ENCODE measurements at regions not wholly inside any gene's neighbourhood (a gene's known extent, or its start where the extent isn't known, plus 50 kb on each side); places are given as distances from the start of the nearest gene placed in this dataset.

DNA sequence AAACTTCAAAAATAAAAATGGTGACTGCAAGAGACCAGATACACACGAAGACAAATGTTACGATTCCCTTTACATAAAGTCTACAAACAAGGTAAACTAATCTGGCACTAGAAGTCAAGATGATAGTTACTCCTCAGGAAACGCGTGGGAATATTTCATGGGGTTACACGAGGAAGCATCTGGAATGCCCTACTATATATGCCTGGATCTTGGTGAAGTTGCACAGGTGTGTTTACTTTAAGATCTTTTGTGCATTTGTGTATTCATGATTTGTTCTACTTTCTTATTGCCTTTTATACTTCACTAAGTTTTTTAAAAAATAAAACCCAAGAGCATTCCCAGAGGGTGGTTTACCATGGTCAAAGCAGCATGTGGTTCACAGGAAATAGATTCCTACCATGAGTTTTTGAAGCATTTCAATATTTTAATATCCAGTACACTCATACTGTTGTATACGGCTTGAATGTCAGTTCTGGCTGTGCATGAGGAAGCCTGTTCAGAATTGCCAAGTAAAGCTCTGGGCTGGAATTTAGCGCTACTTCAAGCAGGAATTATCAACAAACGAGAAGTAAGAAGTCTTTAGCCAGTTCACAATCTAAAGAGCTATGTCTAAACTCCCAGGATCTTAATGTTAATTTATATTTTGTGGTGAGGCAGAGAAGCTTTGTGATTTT, 239.8 kb upstream of the KLHL1 start:
- no peak for TF ChIP-seq EZH2 (IDR thresholded peaks at IDR 0.05; ENCODE audit: borderline replicate concordance, low read depth, low read length, severe bottlenecking)
- TF ChIP-seq, protein P1, sequence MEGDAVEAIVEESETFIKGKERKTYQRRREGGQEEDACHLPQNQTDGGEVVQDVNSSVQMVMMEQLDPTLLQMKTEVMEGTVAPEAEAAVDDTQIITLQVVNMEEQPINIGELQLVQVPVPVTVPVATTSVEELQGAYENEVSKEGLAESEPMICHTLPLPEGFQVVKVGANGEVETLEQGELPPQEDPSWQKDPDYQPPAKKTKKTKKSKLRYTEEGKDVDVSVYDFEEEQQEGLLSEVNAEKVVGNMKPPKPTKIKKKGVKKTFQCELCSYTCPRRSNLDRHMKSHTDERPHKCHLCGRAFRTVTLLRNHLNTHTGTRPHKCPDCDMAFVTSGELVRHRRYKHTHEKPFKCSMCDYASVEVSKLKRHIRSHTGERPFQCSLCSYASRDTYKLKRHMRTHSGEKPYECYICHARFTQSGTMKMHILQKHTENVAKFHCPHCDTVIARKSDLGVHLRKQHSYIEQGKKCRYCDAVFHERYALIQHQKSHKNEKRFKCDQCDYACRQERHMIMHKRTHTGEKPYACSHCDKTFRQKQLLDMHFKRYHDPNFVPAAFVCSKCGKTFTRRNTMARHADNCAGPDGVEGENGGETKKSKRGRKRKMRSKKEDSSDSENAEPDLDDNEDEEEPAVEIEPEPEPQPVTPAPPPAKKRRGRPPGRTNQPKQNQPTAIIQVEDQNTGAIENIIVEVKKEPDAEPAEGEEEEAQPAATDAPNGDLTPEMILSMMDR (IDR thresholded peaks at IDR 0.05; ENCODE audit: borderline replicate concordance, extremely low read depth, low read length, poor library complexity, severe bottlenecking), result no peak
- Histone ChIP-seq H3K79me2 (ENCODE audit: insufficient read depth, low read length) (no peaks in the 10 kb centered on the region), H3K9ac (ENCODE audit: low read depth, low read length) (no peak overlapping the region), H3K27me3 (ENCODE audit: insufficient read depth, low read length, poor library complexity) (no peaks in the 10 kb centered on the region), H3K27ac (ENCODE audit: low read length) (no peak overlapping the region), H3K9me3 (ENCODE audit: insufficient read depth, low read length, severe bottlenecking) (no peaks in the 10 kb centered on the region), H3K4me3 (ENCODE audit: low read depth in 1 of 2, low read length in 2 of 2) (no peak overlapping the region), H3K36me3 (ENCODE audit: insufficient read depth, low read length) (no peaks in the 10 kb centered on the region), H3K4me2 (ENCODE audit: insufficient read depth, low read length) (no peak overlapping the region), H2AFZ (ENCODE audit: low read depth, low read length) (no peak overlapping the region), H4K20me1 (ENCODE audit: insufficient read depth, low read length) (no peaks in the 10 kb centered on the region), H3K4me1 (ENCODE audit: insufficient read depth, low read length) (no peaks in the 10 kb centered on the region)
- DNase-seq (no peak), ATAC-seq (ENCODE audit: insufficient read depth, low read depth) (no peak)

DNA sequence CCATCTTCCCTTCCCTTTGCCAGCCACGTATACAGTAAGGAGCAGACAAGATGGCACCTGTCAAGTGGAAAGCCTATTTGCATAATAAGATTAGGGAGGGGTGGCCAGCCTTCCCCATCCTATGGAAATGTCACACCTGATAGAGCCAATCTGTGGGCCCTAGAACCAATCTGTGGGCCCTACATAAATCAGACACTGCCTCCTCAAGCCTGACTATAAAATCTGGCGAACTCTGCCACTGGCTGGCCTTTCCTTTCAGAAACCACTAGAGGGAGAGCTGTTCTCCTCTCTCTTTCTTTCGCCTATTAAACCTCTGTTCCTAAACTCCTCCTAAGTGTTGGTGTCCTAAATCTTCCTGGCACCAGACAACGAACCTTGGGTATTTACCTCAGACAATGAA, 231.5 kb upstream of the KLHL1 start:
- Histone ChIP-seq H3K9me3 (ENCODE audit: insufficient read depth, low read length, severe bottlenecking) (no peaks in the 10 kb centered on the region), H3K9ac (ENCODE audit: low read depth, low read length) (no peak overlapping the region), H3K79me2 (ENCODE audit: insufficient read depth, low read length) (no peaks in the 10 kb centered on the region), H3K4me3 (ENCODE audit: low read depth in 1 of 2, low read length in 2 of 2) (no peak overlapping the region), H3K27me3 (ENCODE audit: insufficient read depth, low read length, poor library complexity) (no peaks in the 10 kb centered on the region), H3K27ac (ENCODE audit: low read length) (no peak overlapping the region), H3K4me1 (ENCODE audit: insufficient read depth, low read length) (no peaks in the 10 kb centered on the region), H3K4me2 (ENCODE audit: insufficient read depth, low read length) (no peak overlapping the region), H3K36me3 (ENCODE audit: insufficient read depth, low read length) (no peaks in the 10 kb centered on the region), H4K20me1 (ENCODE audit: insufficient read depth, low read length) (no peaks in the 10 kb centered on the region), H2AFZ (ENCODE audit: low read depth, low read length) (no peak overlapping the region)
- TF ChIP-seq, protein P1 (IDR thresholded peaks at IDR 0.05; ENCODE audit: borderline replicate concordance, extremely low read depth, low read length, poor library complexity, severe bottlenecking), result peak; percentile 43
- TF ChIP-seq EZH2 (IDR thresholded peaks at IDR 0.05; ENCODE audit: borderline replicate concordance, low read depth, low read length, severe bottlenecking), result no peak
- ATAC-seq (ENCODE audit: insufficient read depth, low read depth) (no peak), DNase-seq (no peak)

DNA sequence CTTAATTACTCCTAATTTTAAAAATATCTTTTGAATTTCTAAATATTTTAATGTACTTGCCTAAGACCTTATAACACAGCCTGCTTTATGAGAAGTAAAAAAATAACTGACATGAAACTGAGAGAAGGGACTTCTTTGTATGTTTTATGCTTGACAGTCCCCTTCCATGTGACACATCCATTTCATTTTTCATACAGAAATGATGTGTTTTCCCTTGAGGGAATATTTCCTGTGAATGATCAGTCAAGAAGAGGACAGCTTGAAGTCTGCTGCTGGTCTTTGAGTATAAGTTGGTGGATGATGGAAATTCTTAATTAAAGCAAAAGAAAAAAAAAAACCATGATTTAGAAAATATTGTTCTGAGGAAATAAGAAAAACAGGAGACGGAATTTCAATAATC, 230.4 kb upstream of the KLHL1 start:
- H4K20me1 ChIP-seq (ENCODE audit: insufficient read depth, low read length), result no peaks in the 10 kb centered on the region
- no peaks in the 10 kb centered on the region for H3K4me1 ChIP-seq (ENCODE audit: insufficient read depth, low read length)
- H3K9me3 ChIP-seq (ENCODE audit: insufficient read depth, low read length, severe bottlenecking), result no peaks in the 10 kb centered on the region
- H3K27ac ChIP-seq (ENCODE audit: low read length), result no peak overlapping the region
- no peaks in the 10 kb centered on the region for H3K36me3 ChIP-seq (ENCODE audit: insufficient read depth, low read length)
- no peaks in the 10 kb centered on the region for H3K79me2 ChIP-seq (ENCODE audit: insufficient read depth, low read length)
- no peak overlapping the region for H3K4me3 ChIP-seq (ENCODE audit: low read depth in 1 of 2, low read length in 2 of 2)
- no peak overlapping the region for H3K4me2 ChIP-seq (ENCODE audit: insufficient read depth, low read length)
- no peak overlapping the region for H2AFZ ChIP-seq (ENCODE audit: low read depth, low read length)
- H3K9ac ChIP-seq (ENCODE audit: low read depth, low read length), result no peak overlapping the region
- TF ChIP-seq, protein P1 (IDR thresholded peaks at IDR 0.05; ENCODE audit: borderline replicate concordance, extremely low read depth, low read length, poor library complexity, severe bottlenecking), result no peak
- TF ChIP-seq EZH2 (IDR thresholded peaks at IDR 0.05; ENCODE audit: borderline replicate concordance, low read depth, low read length, severe bottlenecking), result no peak
- no peaks in the 10 kb centered on the region for H3K27me3 ChIP-seq (ENCODE audit: insufficient read depth, low read length, poor library complexity)
- DNase-seq, result no peak
- ATAC-seq (ENCODE audit: insufficient read depth, low read depth), result no peak

Data from DND-41 (cell line).